ENCODE measurements at regions not wholly inside any gene's neighbourhood (a gene's known extent, or its start where the extent isn't known, plus 50 kb on each side); places are given as distances from the start of the nearest gene placed in this dataset.

DNA sequence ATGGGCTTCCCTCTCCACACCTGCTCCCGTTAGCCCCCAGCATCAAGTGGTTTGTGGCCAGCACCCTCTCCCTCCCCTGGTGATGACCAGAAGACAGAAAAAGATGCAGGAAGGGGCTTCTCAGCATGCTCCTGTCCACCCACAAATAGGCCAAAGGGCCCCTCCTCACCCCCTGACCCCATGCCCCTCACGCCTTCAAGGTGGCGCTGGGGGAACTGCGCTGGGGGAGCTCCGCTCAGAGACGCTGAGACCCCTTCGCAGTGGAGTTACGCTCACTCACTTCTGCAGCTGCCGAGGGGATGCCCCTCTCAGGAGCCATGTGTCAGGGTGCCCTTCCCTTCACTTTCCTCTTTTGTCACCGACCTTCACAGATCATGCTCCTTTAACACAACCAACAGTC, 92.0 kb downstream of the PSMB1 start:
- TF ChIP-seq, protein P1, sequence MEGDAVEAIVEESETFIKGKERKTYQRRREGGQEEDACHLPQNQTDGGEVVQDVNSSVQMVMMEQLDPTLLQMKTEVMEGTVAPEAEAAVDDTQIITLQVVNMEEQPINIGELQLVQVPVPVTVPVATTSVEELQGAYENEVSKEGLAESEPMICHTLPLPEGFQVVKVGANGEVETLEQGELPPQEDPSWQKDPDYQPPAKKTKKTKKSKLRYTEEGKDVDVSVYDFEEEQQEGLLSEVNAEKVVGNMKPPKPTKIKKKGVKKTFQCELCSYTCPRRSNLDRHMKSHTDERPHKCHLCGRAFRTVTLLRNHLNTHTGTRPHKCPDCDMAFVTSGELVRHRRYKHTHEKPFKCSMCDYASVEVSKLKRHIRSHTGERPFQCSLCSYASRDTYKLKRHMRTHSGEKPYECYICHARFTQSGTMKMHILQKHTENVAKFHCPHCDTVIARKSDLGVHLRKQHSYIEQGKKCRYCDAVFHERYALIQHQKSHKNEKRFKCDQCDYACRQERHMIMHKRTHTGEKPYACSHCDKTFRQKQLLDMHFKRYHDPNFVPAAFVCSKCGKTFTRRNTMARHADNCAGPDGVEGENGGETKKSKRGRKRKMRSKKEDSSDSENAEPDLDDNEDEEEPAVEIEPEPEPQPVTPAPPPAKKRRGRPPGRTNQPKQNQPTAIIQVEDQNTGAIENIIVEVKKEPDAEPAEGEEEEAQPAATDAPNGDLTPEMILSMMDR (IDR thresholded peaks at IDR 0.05), result no peak
- no peak for TF ChIP-seq EZH2 (IDR thresholded peaks at IDR 0.05; ENCODE audit: borderline replicate concordance, insufficient read depth, low read depth, low read length, poor library complexity, severe bottlenecking)

All from B cell (primary cell).